SK-N-SH treated with all-trans-retinoic acid at 6 μM for 48 hours (cell line): ENCODE measurements at regions not wholly inside any gene's neighbourhood (a gene's known extent, or its start where the extent isn't known, plus 50 kb on each side); places are given as distances from the start of the nearest gene placed in this dataset.

Experiments
- ATAC-seq: fragments of 200-7000 bp; cut with Tn5 transposase; 3 replicates; pipeline ENCODE4 v1.9.1; 2020; ENCODE audit warnings: mild to moderate bottlenecking, moderate library complexity
- ARNTL ChIP-seq: fragments of 450-650 bp; formaldehyde crosslinking; IDR thresholded peaks from 2 replicates; pipeline ENCODE4 v1.5.0; 2020; ENCODE audit warnings: low read depth, mild to moderate bottlenecking, moderate library complexity, borderline replicate concordance
- BACH2 ChIP-seq: fragments of 250-450 bp; sonication (Bioruptor Pico); IDR thresholded peaks from 2 replicates; pipeline ENCODE4 v1.9.0; 2021; ENCODE audit warnings: mild to moderate bottlenecking, borderline replicate concordance
- CSDC2 ChIP-seq: fragments of 250-450 bp; sonication (Bioruptor Pico); IDR thresholded peaks from 2 replicates; pipeline ENCODE4 v1.5.0; 2020; ENCODE audit warnings: mild to moderate bottlenecking, moderate library complexity
- ESRRG ChIP-seq: fragments of 250-450 bp; sonication (Bioruptor Pico); IDR thresholded peaks from 2 replicates; pipeline ENCODE4 v1.6.1; 2021; ENCODE audit warnings: mild to moderate bottlenecking
- OSR1 ChIP-seq: fragments of 250-450 bp; sonication (Bioruptor Pico); IDR thresholded peaks from 2 replicates; pipeline ENCODE4 v1.8.0; 2022; ENCODE audit warnings: moderate library complexity, mild to moderate bottlenecking, inconsistent platforms
- PATZ1 ChIP-seq: fragments of 250-450 bp; sonication (Bioruptor Pico); IDR thresholded peaks from 2 replicates; pipeline ENCODE4 v1.8.0; 2020; ENCODE audit warnings: mild to moderate bottlenecking, moderate library complexity, borderline replicate concordance
- PPARA ChIP-seq: fragments of 250-450 bp; sonication (Bioruptor Pico); IDR thresholded peaks from 2 replicates; pipeline ENCODE4 v1.5.0; 2020; ENCODE audit warnings: mild to moderate bottlenecking, borderline replicate concordance
- SNAI2 ChIP-seq: fragments of 250-450 bp; sonication (Bioruptor Pico); IDR thresholded peaks from 2 replicates; pipeline ENCODE4 v1.5.0; 2020; ENCODE audit warnings: mild to moderate bottlenecking, moderate library complexity
- TOX ChIP-seq: fragments of 250-450 bp; sonication (Bioruptor Pico); IDR thresholded peaks from 2 replicates; pipeline ENCODE4 v1.8.0; 2021; ENCODE audit warnings: mild to moderate bottlenecking, moderate library complexity, borderline replicate concordance
- ZC3H10 ChIP-seq: fragments of 250-450 bp; sonication (Bioruptor Pico); IDR thresholded peaks from 2 replicates; pipeline ENCODE4 v1.5.1; 2021; ENCODE audit warnings: mild to moderate bottlenecking, moderate library complexity
- ZFP3 ChIP-seq: fragments of 250-450 bp; sonication (Bioruptor Pico); IDR thresholded peaks from 2 replicates; pipeline ENCODE4 v1.5.0; 2020; ENCODE audit warnings: mild to moderate bottlenecking, moderate library complexity
- ZFP30 ChIP-seq: fragments of 450-650 bp; formaldehyde crosslinking; IDR thresholded peaks from 2 replicates; pipeline ENCODE4 v1.5.0; 2022; ENCODE audit warnings: mild to moderate bottlenecking, moderate library complexity
- ZNF8 ChIP-seq: fragments of 450-650 bp; formaldehyde crosslinking; IDR thresholded peaks from 2 replicates; pipeline ENCODE4 v1.5.0; 2020; ENCODE audit warnings: mild to moderate bottlenecking, moderate library complexity
- TF ChIP-seq, protein P1 (sequence below): fragments of 250-450 bp; sonication (Bioruptor Pico); IDR thresholded peaks from 2 replicates; pipeline ENCODE4 v1.5.0; 2020; ENCODE audit warnings: mild to moderate bottlenecking, moderate library complexity
- TF ChIP-seq, protein P2 (sequence below): fragments of 250-450 bp; sonication (Bioruptor Pico); IDR thresholded peaks from 2 replicates; pipeline ENCODE4 v1.8.0; 2021; ENCODE audit warnings: low read depth, mild to moderate bottlenecking, moderate library complexity, borderline replicate concordance
- TF ChIP-seq, protein P3 (sequence below): fragments of 250-450 bp; sonication (Bioruptor Pico); IDR thresholded peaks from 2 replicates; pipeline ENCODE4 v1.5.1; 2020; ENCODE audit warnings: low read depth, mild to moderate bottlenecking, moderate library complexity

- no peak for ATAC-seq
- TF ChIP-seq ZNF8 (CRISPR knock-in tag), result no peak
- TF ChIP-seq OSR1 (CRISPR knock-in tag), result no peak
These were observed 73.0 kb downstream of the LUZP4 start for GRCh38 chrX:115362334-115363095.

DNA sequence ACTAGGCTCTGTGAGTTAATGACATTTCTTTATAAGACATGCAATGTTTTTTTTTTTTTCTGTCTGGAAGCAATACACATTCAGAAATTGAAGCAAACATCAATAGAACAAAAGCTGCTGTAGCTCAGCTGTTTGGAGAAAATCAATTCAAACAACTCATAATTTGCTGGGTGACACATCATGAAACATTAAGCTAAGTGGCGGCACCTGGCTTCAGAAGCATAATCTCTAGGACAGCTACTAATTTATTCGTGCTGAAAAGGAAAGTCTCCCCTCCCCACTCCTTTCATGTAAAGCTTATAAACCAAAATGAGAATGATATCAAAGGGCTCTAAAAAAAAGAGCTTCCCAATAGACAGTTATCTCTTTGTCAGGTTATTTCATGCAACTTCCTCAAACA, 73.9 kb downstream of the LUZP4 start:
- TF ChIP-seq, protein P1, sequence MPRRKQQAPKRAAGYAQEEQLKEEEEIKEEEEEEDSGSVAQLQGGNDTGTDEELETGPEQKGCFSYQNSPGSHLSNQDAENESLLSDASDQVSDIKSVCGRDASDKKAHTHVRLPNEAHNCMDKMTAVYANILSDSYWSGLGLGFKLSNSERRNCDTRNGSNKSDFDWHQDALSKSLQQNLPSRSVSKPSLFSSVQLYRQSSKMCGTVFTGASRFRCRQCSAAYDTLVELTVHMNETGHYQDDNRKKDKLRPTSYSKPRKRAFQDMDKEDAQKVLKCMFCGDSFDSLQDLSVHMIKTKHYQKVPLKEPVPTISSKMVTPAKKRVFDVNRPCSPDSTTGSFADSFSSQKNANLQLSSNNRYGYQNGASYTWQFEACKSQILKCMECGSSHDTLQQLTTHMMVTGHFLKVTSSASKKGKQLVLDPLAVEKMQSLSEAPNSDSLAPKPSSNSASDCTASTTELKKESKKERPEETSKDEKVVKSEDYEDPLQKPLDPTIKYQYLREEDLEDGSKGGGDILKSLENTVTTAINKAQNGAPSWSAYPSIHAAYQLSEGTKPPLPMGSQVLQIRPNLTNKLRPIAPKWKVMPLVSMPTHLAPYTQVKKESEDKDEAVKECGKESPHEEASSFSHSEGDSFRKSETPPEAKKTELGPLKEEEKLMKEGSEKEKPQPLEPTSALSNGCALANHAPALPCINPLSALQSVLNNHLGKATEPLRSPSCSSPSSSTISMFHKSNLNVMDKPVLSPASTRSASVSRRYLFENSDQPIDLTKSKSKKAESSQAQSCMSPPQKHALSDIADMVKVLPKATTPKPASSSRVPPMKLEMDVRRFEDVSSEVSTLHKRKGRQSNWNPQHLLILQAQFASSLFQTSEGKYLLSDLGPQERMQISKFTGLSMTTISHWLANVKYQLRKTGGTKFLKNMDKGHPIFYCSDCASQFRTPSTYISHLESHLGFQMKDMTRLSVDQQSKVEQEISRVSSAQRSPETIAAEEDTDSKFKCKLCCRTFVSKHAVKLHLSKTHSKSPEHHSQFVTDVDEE, result no peak
- no peak for TF ChIP-seq ZFP3 (CRISPR knock-in tag)
- TF ChIP-seq PPARA (CRISPR knock-in tag), result no peak
- TF ChIP-seq, protein P2, sequence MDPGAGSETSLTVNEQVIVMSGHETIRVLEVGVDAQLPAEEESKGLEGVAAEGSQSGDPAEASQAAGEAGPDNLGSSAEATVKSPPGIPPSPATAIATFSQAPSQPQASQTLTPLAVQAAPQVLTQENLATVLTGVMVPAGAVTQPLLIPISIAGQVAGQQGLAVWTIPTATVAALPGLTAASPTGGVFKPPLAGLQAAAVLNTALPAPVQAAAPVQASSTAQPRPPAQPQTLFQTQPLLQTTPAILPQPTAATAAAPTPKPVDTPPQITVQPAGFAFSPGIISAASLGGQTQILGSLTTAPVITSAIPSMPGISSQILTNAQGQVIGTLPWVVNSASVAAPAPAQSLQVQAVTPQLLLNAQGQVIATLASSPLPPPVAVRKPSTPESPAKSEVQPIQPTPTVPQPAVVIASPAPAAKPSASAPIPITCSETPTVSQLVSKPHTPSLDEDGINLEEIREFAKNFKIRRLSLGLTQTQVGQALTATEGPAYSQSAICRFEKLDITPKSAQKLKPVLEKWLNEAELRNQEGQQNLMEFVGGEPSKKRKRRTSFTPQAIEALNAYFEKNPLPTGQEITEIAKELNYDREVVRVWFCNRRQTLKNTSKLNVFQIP (CRISPR knock-in tag), result no peak
- no peak for TF ChIP-seq TOX (CRISPR knock-in tag)
- TF ChIP-seq, all 23 proteins: peak for 0
- ATAC-seq, result no peak

- TF ChIP-seq CSDC2 (CRISPR knock-in tag), result no peak
- TF ChIP-seq ARNTL (CRISPR knock-in tag), result no peak
- TF ChIP-seq, protein P1, result no peak
- TF ChIP-seq, protein P2 (CRISPR knock-in tag), result no peak
- TF ChIP-seq ZFP30 (CRISPR knock-in tag), result no peak
- no peak for TF ChIP-seq ESRRG (CRISPR knock-in tag)
- TF ChIP-seq ZC3H10, result no peak
- TF ChIP-seq OSR1 (CRISPR knock-in tag), result no peak
- TF ChIP-seq, protein P3, sequence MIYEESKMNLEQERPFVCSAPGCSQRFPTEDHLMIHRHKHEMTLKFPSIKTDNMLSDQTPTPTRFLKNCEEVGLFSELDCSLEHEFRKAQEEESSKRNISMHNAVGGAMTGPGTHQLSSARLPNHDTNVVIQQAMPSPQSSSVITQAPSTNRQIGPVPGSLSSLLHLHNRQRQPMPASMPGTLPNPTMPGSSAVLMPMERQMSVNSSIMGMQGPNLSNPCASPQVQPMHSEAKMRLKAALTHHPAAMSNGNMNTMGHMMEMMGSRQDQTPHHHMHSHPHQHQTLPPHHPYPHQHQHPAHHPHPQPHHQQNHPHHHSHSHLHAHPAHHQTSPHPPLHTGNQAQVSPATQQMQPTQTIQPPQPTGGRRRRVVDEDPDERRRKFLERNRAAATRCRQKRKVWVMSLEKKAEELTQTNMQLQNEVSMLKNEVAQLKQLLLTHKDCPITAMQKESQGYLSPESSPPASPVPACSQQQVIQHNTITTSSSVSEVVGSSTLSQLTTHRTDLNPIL (CRISPR knock-in tag), result no peak
- TF ChIP-seq BACH2 (CRISPR knock-in tag), result no peak
- TF ChIP-seq PPARA (CRISPR knock-in tag), result no peak
- no peak for TF ChIP-seq SNAI2
- no peak for TF ChIP-seq PATZ1 (CRISPR knock-in tag)
- TF ChIP-seq ZNF8 (CRISPR knock-in tag), result no peak
- no peak for ATAC-seq
These were observed 74.4 kb downstream of the LUZP4 start for GRCh38 chrX:115363897-115364296.
